ENCODE measurements at regions not wholly inside any gene's neighbourhood (a gene's known extent, or its start where the extent isn't known, plus 50 kb on each side); places are given as distances from the start of the nearest gene placed in this dataset.

DNA sequence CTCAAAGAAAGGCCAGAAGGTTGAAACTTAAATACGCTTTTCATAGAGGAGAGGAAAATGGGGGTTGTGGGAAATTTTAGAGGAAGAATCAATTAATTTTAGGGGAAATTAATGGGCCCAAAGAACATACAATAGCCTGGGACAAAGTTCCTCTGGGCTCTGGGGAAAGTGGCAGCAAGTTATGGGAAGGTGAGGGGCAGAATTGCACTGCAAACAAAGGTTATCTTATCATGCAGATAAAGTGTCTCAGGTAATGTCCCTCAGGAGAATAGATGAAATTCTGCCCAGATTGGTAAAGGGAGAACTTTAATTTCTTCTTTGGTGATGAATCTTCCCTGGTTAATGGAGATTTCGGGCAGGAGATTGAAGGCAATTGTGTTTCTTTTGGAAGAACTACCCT, 326.1 kb upstream of the SLC24A2 start:
- TF ChIP-seq CTCF (IDR thresholded peaks at IDR 0.05) (no peak), POLR2A (IDR thresholded peaks at IDR 0.05) (no peak), POLR2AphosphoS5 (IDR thresholded peaks at IDR 0.05) (no peak)
- H3K36me3 ChIP-seq = no peaks in the 10 kb centered on the region
- intact Hi-C loops (cut with DNase I) = no loop called here
- H3K9me3 ChIP-seq = no peaks in the 10 kb centered on the region
- no peak overlapping the region for H3K4me3 ChIP-seq
- no peak for DNase-seq (ENCODE audit: low spot score)
- no peaks in the 10 kb centered on the region for H3K27me3 ChIP-seq (replicated peaks; ENCODE audit: insufficient read depth)
- no peak overlapping the region for H3K27ac ChIP-seq
- WGBS = 96% methylated on average over 2 of the region's 2 CpGs
- H3K4me1 ChIP-seq (replicated peaks) = no peaks in the 10 kb centered on the region

- Histone ChIP-seq H3K4me1 (replicated peaks) (no peaks in the 10 kb centered on the region), H3K27ac (no peak overlapping the region), H3K9me3 (no peaks in the 10 kb centered on the region), H3K36me3 (no peaks in the 10 kb centered on the region), H3K4me3 (no peak overlapping the region), H3K27me3 (replicated peaks; ENCODE audit: insufficient read depth) (no peaks in the 10 kb centered on the region)
- WGBS = 74% methylated on average over 7 of the region's 7 CpGs
- intact Hi-C loops (cut with DNase I) = no loop called here
- DNase-seq (ENCODE audit: low spot score) = no peak
- TF ChIP-seq POLR2AphosphoS5 (IDR thresholded peaks at IDR 0.05) (no peak), POLR2A (IDR thresholded peaks at IDR 0.05) (no peak), CTCF (IDR thresholded peaks at IDR 0.05) (no peak)
Measured at GRCh38 chr9:20112205-20112783, 323.5 kb upstream of the SLC24A2 start.

DNA sequence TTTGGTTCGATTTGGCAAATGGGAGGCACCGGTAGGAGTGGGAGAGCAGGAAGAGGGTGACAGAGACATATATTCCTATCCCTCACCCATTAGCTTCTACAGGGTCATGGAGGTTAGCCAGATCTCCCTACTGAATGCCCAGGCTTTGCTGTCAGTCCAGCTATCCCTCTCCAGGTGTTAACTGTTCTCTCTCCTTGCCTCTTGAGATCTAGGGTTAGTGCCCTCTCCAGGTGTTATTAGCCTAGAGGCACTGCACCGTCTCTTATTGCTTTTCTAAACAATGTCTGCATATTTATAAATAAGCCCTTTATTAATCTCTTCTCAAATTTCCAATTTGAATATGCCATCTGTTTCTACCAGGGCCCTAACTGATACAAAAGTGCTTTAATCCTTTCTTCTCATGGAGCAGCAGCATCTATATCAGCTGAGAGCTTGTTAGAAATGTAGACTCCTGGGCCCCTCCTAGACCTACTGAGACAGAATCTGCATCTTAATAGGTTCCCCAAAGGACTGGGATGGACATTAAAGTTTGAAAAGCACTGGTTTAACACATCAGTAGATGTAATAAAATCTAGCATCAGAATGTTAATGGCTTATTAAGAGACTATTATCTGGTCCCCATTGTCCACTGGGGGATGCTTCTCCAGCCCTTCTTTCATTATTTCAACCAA, 322.5 kb upstream of the SLC24A2 start:
- H3K4me1 ChIP-seq (replicated peaks) = no peaks in the 10 kb centered on the region
- no peak overlapping the region for H3K4me3 ChIP-seq
- DNase-seq (ENCODE audit: low spot score) = no peak
- no peaks in the 10 kb centered on the region for H3K9me3 ChIP-seq
- no peak overlapping the region for H3K27ac ChIP-seq
- no peaks in the 10 kb centered on the region for H3K27me3 ChIP-seq (replicated peaks; ENCODE audit: insufficient read depth)
- 69% methylated on average over 3 of the region's 3 CpGs for WGBS
- no peaks in the 10 kb centered on the region for H3K36me3 ChIP-seq
- intact Hi-C loops (cut with DNase I) = no loop called here
- TF ChIP-seq CTCF (IDR thresholded peaks at IDR 0.05) (no peak), POLR2A (IDR thresholded peaks at IDR 0.05) (no peak), POLR2AphosphoS5 (IDR thresholded peaks at IDR 0.05) (no peak)

GRCh38 chr9:20095430-20096092, 306.7 kb upstream of the SLC24A2 start:
- H3K9me3 ChIP-seq = no peaks in the 10 kb centered on the region
- no peaks in the 10 kb centered on the region for H3K27me3 ChIP-seq (replicated peaks; ENCODE audit: insufficient read depth)
- 80% methylated on average over 5 of the region's 5 CpGs for WGBS
- no peaks in the 10 kb centered on the region for H3K36me3 ChIP-seq
- H3K4me1 ChIP-seq (replicated peaks) = no peaks in the 10 kb centered on the region
- H3K27ac ChIP-seq = no peak overlapping the region
- no peak overlapping the region for H3K4me3 ChIP-seq
- TF ChIP-seq POLR2A (IDR thresholded peaks at IDR 0.05) (no peak), POLR2AphosphoS5 (IDR thresholded peaks at IDR 0.05) (no peak), CTCF (IDR thresholded peaks at IDR 0.05) (no peak)
- DNase-seq (ENCODE audit: low spot score) = no peak
- intact Hi-C loops (cut with DNase I) = no loop called here

Data from prostate gland (tissue), 2 donors.